ENCODE measurements at regions not wholly inside any gene's neighbourhood (a gene's known extent, or its start where the extent isn't known, plus 50 kb on each side); places are given as distances from the start of the nearest gene placed in this dataset.

DNA sequence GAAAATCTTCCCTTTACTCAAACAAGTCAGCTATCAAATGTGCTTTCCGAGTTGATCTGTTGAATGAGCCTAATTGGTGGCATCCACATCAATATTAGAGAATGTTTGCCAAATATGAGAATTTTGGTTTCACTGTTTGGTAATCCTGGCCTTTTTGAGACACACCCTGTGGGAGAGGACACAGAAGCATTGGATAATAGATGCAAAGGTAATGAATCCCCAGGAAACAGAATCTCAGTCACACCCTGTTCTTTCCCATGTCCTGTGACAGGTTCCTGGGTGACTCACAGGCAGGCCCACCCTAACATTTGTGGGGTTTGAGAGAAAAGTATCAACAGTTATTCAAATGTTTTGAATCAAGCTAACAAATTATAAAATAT lies 99.8 kb upstream of the PELI1 start:
- Mint-ChIP-seq H3K27me3 (no peaks in the 10 kb centered on the region), H3K27ac (no peak overlapping the region), H3K4me3 (no peak overlapping the region), H3K4me1 (ENCODE audit: unreplicated experiment) (no peaks in the 10 kb centered on the region), H3K9me3 (no peaks in the 10 kb centered on the region), H3K36me3 (no peaks in the 10 kb centered on the region)
- TF ChIP-seq, protein P1, sequence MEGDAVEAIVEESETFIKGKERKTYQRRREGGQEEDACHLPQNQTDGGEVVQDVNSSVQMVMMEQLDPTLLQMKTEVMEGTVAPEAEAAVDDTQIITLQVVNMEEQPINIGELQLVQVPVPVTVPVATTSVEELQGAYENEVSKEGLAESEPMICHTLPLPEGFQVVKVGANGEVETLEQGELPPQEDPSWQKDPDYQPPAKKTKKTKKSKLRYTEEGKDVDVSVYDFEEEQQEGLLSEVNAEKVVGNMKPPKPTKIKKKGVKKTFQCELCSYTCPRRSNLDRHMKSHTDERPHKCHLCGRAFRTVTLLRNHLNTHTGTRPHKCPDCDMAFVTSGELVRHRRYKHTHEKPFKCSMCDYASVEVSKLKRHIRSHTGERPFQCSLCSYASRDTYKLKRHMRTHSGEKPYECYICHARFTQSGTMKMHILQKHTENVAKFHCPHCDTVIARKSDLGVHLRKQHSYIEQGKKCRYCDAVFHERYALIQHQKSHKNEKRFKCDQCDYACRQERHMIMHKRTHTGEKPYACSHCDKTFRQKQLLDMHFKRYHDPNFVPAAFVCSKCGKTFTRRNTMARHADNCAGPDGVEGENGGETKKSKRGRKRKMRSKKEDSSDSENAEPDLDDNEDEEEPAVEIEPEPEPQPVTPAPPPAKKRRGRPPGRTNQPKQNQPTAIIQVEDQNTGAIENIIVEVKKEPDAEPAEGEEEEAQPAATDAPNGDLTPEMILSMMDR (conservative IDR thresholded peaks at IDR 0.05) = no peak
- no peak for DNase-seq (ENCODE audit: extremely low spot score, unreplicated experiment)

- H3K4me3 Mint-ChIP-seq = no peak overlapping the region
- H3K27ac Mint-ChIP-seq = no peak overlapping the region
- no peaks in the 10 kb centered on the region for H3K4me1 Mint-ChIP-seq (ENCODE audit: unreplicated experiment)
- H3K36me3 Mint-ChIP-seq = no peaks in the 10 kb centered on the region
- DNase-seq (ENCODE audit: extremely low spot score, unreplicated experiment) = no peak
- TF ChIP-seq, protein P1 (conservative IDR thresholded peaks at IDR 0.05) = no peak
- peaks cover 6% of the 10 kb centered on the region for H3K27me3 Mint-ChIP-seq
- no peaks in the 10 kb centered on the region for H3K9me3 Mint-ChIP-seq
Measured at GRCh38 chr2:64245631-64246030, 101.4 kb upstream of the PELI1 start.

GRCh38 chr2:64246962-64247361 lies 102.7 kb upstream of the PELI1 start:
- Mint-ChIP-seq H3K27ac (no peak overlapping the region), H3K9me3 (no peaks in the 10 kb centered on the region), H3K4me1 (ENCODE audit: unreplicated experiment) (no peaks in the 10 kb centered on the region), H3K4me3 (no peak overlapping the region), H3K36me3 (no peaks in the 10 kb centered on the region), H3K27me3 (peaks cover 13% of the 10 kb centered on the region)
- DNase-seq (ENCODE audit: extremely low spot score, unreplicated experiment) = no peak
- TF ChIP-seq, protein P1 (conservative IDR thresholded peaks at IDR 0.05) = no peak

DNA sequence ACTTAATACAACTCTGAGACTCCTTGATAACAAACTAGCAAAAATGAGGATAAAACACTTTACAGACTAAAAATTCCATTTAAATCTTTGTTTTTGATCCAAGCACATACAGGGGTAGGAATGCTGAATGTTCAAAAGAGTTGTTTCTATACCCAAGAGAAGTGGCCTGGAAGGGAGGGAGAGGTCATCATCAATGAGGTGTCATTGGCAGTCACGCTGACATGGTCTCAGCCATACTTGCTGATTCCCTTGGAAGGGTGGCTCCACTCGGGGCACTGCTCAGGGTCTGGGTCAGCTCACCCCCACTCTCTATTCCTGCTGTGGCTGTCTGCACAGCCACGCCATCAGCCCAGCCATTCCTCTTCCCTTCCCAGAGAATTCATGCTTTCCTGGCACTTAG lies 105.2 kb upstream of the PELI1 start:
- DNase-seq (ENCODE audit: extremely low spot score, unreplicated experiment) = no peak
- Mint-ChIP-seq H3K4me3 (no peak overlapping the region), H3K4me1 (ENCODE audit: unreplicated experiment) (peaks cover 8% of the 10 kb centered on the region), H3K27ac (no peak overlapping the region), H3K27me3 (peaks cover 35% of the 10 kb centered on the region), H3K36me3 (peaks cover 12% of the 10 kb centered on the region), H3K9me3 (no peaks in the 10 kb centered on the region)
- TF ChIP-seq, protein P1 (conservative IDR thresholded peaks at IDR 0.05) = no peak

GRCh38 chr2:64250063-64250462 lies 105.8 kb upstream of the PELI1 start:
- DNase-seq (ENCODE audit: extremely low spot score, unreplicated experiment) = no peak
- peaks cover 8% of the 10 kb centered on the region for H3K4me1 Mint-ChIP-seq (ENCODE audit: unreplicated experiment)
- no peak overlapping the region for H3K27ac Mint-ChIP-seq
- peaks cover 12% of the 10 kb centered on the region for H3K36me3 Mint-ChIP-seq
- H3K4me3 Mint-ChIP-seq = no peak overlapping the region
- TF ChIP-seq, protein P1 (conservative IDR thresholded peaks at IDR 0.05) = no peak
- peaks cover 41% of the 10 kb centered on the region for H3K27me3 Mint-ChIP-seq
- H3K9me3 Mint-ChIP-seq = no peaks in the 10 kb centered on the region

Measured in type B pancreatic cell (in vitro differentiated cells).